Tibial nerve (tissue), 4 donors: ENCODE measurements at regions not wholly inside any gene's neighbourhood (a gene's known extent, or its start where the extent isn't known, plus 50 kb on each side); places are given as distances from the start of the nearest gene placed in this dataset.

Source experiments
- EP300 ChIP-seq, 2 donors: sonication (generic); formaldehyde crosslinking; IDR thresholded peaks; one replicate each; pipeline ENCODE4 v1.6.1; 2017; ENCODE audit warnings: antibody characterized with exemption in 2 of 2, mild to moderate bottlenecking in 1 of 2
- POLR2A ChIP-seq, 2 donors: fragments of 450-650 bp; IDR thresholded peaks; one replicate each; pipeline ENCODE4 v1.6.1; 2017; ENCODE audit warnings: antibody characterized with exemption in 2 of 2, mild to moderate bottlenecking in 2 of 2, moderate library complexity in 2 of 2
- TF ChIP-seq, protein P1 (sequence below), 5 experiments: fragments of 200-600 bp in 3 of 5; fragments of 450-650 bp in 2 of 5; sonication (generic) in 3 of 5; IDR thresholded peaks; one replicate each; pipeline ENCODE4 v1.5.1; 2016 to 2019; ENCODE audit warnings: antibody characterized with exemption in 5 of 5, mild to moderate bottlenecking in 3 of 5, moderate library complexity in 2 of 5

DNA sequence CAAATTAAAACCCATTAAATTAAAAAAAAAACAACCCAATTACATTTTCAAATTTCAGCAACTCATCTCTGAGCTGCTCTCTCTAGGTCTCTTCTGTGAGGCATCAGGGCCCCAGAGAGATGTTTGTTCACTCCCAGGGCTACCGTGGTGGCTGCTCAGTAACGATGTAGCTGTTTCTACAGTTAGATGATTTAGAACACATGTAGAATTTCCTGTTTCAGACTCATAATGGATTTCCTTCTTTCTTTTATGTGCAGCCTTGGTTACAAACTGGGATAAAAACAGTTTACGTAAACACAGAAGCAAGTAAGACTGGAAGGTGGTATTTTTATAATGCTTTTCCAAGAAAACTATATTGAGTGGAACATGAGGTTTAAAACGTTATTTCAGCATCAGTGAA is 116.1 kb upstream of the CCN2 start:
- no peak for TF ChIP-seq POLR2A (IDR thresholded peaks at IDR 0.05)
- TF ChIP-seq, protein P1, sequence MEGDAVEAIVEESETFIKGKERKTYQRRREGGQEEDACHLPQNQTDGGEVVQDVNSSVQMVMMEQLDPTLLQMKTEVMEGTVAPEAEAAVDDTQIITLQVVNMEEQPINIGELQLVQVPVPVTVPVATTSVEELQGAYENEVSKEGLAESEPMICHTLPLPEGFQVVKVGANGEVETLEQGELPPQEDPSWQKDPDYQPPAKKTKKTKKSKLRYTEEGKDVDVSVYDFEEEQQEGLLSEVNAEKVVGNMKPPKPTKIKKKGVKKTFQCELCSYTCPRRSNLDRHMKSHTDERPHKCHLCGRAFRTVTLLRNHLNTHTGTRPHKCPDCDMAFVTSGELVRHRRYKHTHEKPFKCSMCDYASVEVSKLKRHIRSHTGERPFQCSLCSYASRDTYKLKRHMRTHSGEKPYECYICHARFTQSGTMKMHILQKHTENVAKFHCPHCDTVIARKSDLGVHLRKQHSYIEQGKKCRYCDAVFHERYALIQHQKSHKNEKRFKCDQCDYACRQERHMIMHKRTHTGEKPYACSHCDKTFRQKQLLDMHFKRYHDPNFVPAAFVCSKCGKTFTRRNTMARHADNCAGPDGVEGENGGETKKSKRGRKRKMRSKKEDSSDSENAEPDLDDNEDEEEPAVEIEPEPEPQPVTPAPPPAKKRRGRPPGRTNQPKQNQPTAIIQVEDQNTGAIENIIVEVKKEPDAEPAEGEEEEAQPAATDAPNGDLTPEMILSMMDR (IDR thresholded peaks at IDR 0.05), result no peak
- no peak for TF ChIP-seq EP300 (IDR thresholded peaks at IDR 0.05)
